ENCODE measurements at regions not wholly inside any gene's neighbourhood (a gene's known extent, or its start where the extent isn't known, plus 50 kb on each side); places are given as distances from the start of the nearest gene placed in this dataset.

DNA sequence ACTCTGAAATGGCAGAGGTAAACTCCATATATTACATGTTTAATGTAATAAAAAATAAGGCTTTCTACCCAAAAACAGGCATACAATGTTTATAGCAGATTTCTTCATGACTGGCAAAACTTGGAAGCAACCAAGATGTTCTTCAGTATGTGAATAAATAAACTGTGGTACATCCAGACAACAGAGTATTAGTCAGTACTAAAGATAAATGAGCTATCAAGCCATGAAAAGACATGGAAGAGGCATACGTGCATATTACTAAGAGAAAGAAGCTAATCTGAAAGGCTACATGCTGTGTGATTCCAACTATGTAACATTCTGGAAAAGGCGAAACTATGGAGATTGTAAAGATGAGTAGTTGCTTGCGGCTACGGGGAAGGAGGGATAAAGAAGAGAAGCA lies 97.4 kb downstream of the OSR1 start:
- DNase-seq (ENCODE audit: low read depth) = no peak
- TF ChIP-seq, protein P1, sequence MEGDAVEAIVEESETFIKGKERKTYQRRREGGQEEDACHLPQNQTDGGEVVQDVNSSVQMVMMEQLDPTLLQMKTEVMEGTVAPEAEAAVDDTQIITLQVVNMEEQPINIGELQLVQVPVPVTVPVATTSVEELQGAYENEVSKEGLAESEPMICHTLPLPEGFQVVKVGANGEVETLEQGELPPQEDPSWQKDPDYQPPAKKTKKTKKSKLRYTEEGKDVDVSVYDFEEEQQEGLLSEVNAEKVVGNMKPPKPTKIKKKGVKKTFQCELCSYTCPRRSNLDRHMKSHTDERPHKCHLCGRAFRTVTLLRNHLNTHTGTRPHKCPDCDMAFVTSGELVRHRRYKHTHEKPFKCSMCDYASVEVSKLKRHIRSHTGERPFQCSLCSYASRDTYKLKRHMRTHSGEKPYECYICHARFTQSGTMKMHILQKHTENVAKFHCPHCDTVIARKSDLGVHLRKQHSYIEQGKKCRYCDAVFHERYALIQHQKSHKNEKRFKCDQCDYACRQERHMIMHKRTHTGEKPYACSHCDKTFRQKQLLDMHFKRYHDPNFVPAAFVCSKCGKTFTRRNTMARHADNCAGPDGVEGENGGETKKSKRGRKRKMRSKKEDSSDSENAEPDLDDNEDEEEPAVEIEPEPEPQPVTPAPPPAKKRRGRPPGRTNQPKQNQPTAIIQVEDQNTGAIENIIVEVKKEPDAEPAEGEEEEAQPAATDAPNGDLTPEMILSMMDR (IDR thresholded peaks at IDR 0.05; ENCODE audit: insufficient read depth, low read depth, low read length, missing control alignments) = no peak
- H3K4me3 ChIP-seq (ENCODE audit: low read depth, low read length) = no peak overlapping the region

DNA sequence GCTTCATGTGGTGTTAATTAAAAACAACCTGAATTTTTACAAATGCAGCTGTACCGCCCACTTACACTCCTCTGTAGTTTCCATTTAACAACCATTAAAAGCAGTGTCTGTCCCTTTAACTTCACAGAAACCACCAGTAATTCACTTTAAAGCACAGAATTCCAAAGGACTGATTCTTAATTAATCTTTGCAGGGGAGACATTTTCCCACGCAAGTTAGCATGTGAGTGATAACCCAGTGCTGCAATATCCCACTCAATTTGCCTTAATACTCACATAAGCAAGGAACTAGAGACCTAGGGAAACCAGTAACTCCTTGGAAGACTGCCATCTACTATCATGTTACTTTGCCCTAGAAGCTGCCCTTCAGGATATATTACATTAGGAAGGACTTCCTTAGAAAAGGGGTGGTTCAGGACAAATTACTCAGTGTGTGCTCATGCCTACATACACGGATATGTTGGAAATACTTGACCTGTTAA lies 102.3 kb downstream of the OSR1 start:
- H3K4me3 ChIP-seq (ENCODE audit: low read depth, low read length) = no peak overlapping the region
- no peak for DNase-seq (ENCODE audit: low read depth)
- TF ChIP-seq, protein P1 (IDR thresholded peaks at IDR 0.05; ENCODE audit: insufficient read depth, low read depth, low read length, missing control alignments) = no peak

DNA sequence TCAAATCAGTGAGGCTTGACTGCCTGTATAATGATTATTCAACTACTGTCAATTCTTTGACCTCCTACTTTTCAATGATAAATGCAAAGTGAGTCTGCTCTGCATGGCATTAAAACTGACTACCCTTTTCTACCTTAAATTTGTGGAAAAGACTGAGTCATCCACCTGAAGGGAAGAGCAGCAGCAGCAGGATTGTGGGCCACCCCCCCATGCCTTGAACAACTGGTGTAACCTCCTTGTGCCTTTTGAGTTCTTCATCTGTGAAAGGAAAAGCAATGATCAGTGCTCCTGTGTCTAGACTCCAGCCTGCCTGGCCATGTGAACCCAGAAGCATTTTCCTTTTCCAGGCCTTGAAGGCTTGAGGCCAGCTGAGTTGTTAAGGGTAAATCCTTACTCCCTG lies 102.9 kb downstream of the OSR1 start:
- TF ChIP-seq, protein P1 (IDR thresholded peaks at IDR 0.05; ENCODE audit: insufficient read depth, low read depth, low read length, missing control alignments) = no peak
- no peak for DNase-seq (ENCODE audit: low read depth)
- no peak overlapping the region for H3K4me3 ChIP-seq (ENCODE audit: low read depth, low read length)

DNA sequence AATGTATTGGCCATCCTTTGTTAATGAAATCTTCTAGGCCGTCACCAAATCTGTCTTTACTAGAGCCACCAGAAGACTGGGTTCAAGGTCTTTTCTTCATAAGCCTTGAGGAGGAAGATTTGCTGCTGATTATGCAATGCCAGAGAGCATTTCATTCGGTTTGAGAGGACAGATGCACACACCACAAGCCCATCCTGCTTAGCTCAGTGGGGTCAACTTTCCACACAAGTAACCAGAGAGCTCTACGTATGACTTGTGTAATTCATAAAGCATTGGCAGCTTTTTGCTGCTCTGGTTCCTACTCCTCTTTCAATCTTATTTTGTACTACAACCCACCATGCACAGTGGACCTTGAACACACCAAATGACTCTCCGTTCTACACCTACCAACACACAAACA lies 106.9 kb downstream of the OSR1 start:
- H3K4me3 ChIP-seq (ENCODE audit: low read depth, low read length) = no peak overlapping the region
- TF ChIP-seq, protein P1 (IDR thresholded peaks at IDR 0.05; ENCODE audit: insufficient read depth, low read depth, low read length, missing control alignments) = no peak
- DNase-seq (ENCODE audit: low read depth) = no peak

DNA sequence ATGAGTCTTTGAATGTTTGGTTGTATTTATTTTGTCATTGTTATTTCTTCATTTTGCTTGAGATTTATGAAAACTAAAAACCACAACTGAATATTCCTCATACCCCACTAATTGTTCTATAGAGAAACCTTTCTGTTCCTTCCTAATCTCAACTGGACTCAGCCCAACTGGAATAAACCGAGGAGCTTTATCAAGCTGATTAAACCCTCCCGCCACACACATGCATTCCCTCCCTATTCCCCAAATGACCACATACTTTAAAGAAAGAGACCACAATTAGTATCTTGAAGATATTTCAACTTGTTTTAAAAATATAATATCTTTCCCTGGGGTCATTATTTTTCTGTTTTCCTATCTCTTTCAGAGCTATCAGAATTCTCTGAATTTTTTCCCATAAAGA lies 107.5 kb downstream of the OSR1 start:
- no peak for DNase-seq (ENCODE audit: low read depth)
- no peak overlapping the region for H3K4me3 ChIP-seq (ENCODE audit: low read depth, low read length)
- TF ChIP-seq, protein P1 (IDR thresholded peaks at IDR 0.05; ENCODE audit: insufficient read depth, low read depth, low read length, missing control alignments) = no peak

DNA sequence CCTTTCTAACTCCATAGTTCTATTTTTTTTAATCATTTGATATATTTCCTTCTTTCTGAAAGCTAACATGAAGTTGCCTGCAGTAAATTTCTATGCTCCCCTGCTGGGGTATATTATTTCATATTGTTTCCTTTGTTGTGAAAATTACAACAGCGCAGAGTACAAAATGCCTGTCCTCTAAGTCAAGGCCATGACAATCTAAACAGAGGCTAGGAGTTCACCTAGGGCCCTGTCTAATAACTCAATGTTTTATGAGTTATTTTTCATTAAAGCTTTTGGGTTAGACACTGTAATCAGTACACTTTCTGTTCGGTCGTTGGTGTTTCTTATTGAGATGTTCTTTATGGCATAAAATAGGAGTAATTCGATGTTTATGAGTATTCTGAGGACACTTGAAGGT lies 111.2 kb downstream of the OSR1 start:
- DNase-seq (ENCODE audit: low read depth) = no peak
- TF ChIP-seq, protein P1 (IDR thresholded peaks at IDR 0.05; ENCODE audit: insufficient read depth, low read depth, low read length, missing control alignments) = no peak
- no peak overlapping the region for H3K4me3 ChIP-seq (ENCODE audit: low read depth, low read length)

DNA sequence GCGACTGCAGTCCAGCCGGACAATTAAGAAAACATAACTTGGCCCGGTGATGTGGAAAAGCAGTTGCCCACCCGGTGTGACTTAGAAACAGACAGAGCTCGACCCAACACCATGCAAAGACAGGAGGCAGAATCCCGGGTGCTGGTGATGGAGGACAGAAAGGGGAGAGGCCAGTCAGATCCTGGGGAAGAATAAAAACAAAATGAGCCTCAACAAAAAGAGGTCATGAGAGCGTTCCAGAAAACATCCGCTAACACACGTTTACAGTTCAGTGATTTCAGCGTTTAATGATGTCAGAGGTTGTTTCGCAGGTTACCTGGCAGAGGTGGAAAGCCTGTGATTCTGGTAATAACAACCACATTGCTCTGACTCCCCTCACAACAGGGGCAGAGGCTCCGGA lies 111.9 kb downstream of the OSR1 start:
- no peak for DNase-seq (ENCODE audit: low read depth)
- TF ChIP-seq, protein P1 (IDR thresholded peaks at IDR 0.05; ENCODE audit: insufficient read depth, low read depth, low read length, missing control alignments) = no peak

More for the DNA sequence above, 111.9 kb downstream of the OSR1 start:
- H3K4me3 ChIP-seq (ENCODE audit: low read depth, low read length) = no peak overlapping the region
